ENCODE measurements at regions not wholly inside any gene's neighbourhood (a gene's known extent, or its start where the extent isn't known, plus 50 kb on each side); places are given as distances from the start of the nearest gene placed in this dataset.

GRCh38 chr4:18734405-18734804, 712.9 kb upstream of the LCORL start:
- no peaks in the 10 kb centered on the region for H3K9me3 ChIP-seq (replicated peaks in 1 of 2; ENCODE audit: control insufficient read depth in 1 of 2, insufficient read depth in 1 of 2, low read length in 2 of 2)
- H2AFZ ChIP-seq (ENCODE audit: insufficient read depth, low read depth, low read length, poor library complexity, severe bottlenecking): no peak overlapping the region
- no peaks in the 10 kb centered on the region for H3K4me1 ChIP-seq (ENCODE audit: control insufficient read depth in 1 of 2, insufficient read depth in 2 of 2, low read length in 2 of 2)
- Mint-ChIP-seq H3K27me3 (ENCODE audit: low read depth in 3 of 3) (no peaks in the 10 kb centered on the region), H3K36me3 (no peaks in the 10 kb centered on the region), H3K27ac (no peak overlapping the region), H3K4me3 (no peak overlapping the region), H3K9me3 (peaks cover 0 to 2% (median 0%) of the 10 kb centered on the region in 7 donors), H3K4me1 (no peaks in the 10 kb centered on the region)
- no peaks in the 10 kb centered on the region for H3K27me3 ChIP-seq (ENCODE audit: control insufficient read depth in 2 of 2, insufficient read depth in 2 of 2, low read length in 2 of 2)
- H3K27ac ChIP-seq (ENCODE audit: low read depth in 1 of 2, low read length in 2 of 2): no peak overlapping the region
- no peak for DNase-seq
- H3K9ac ChIP-seq (ENCODE audit: insufficient read depth, low read length, poor library complexity, severe bottlenecking): no peak overlapping the region
- no peaks in the 10 kb centered on the region for H3K36me3 ChIP-seq (replicated peaks in 1 of 2; ENCODE audit: control insufficient read depth in 1 of 2, insufficient read depth in 2 of 2, low read length in 2 of 2)
- intact Hi-C loops (cut with micrococcal nuclease): no loop called here
- H3K4me2 ChIP-seq (replicated peaks; ENCODE audit: extremely low read depth, low read length, poor library complexity, severe bottlenecking): no peak overlapping the region
- WGBS (ENCODE audit: insufficient coverage): 86% methylated on average over 2 of the region's 2 CpGs
- H3K4me3 ChIP-seq (replicated peaks in 1 of 3; ENCODE audit: low read depth in 2 of 3, low read length in 3 of 3): no peak overlapping the region
- no peaks in the 10 kb centered on the region for H4K20me1 ChIP-seq (ENCODE audit: insufficient read depth, low read length)
- H3K79me2 ChIP-seq (ENCODE audit: insufficient read depth, low read length): no peaks in the 10 kb centered on the region
- TF ChIP-seq, protein P1, sequence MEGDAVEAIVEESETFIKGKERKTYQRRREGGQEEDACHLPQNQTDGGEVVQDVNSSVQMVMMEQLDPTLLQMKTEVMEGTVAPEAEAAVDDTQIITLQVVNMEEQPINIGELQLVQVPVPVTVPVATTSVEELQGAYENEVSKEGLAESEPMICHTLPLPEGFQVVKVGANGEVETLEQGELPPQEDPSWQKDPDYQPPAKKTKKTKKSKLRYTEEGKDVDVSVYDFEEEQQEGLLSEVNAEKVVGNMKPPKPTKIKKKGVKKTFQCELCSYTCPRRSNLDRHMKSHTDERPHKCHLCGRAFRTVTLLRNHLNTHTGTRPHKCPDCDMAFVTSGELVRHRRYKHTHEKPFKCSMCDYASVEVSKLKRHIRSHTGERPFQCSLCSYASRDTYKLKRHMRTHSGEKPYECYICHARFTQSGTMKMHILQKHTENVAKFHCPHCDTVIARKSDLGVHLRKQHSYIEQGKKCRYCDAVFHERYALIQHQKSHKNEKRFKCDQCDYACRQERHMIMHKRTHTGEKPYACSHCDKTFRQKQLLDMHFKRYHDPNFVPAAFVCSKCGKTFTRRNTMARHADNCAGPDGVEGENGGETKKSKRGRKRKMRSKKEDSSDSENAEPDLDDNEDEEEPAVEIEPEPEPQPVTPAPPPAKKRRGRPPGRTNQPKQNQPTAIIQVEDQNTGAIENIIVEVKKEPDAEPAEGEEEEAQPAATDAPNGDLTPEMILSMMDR (IDR thresholded peaks at IDR 0.05): no peak

GRCh38 chr4:18733961-18734360, 712.4 kb upstream of the LCORL start:
- Histone ChIP-seq H3K9ac (ENCODE audit: insufficient read depth, low read length, poor library complexity, severe bottlenecking) (no peak overlapping the region), H3K4me1 (ENCODE audit: control insufficient read depth in 1 of 2, insufficient read depth in 2 of 2, low read length in 2 of 2) (no peaks in the 10 kb centered on the region), H4K20me1 (ENCODE audit: insufficient read depth, low read length) (no peaks in the 10 kb centered on the region), H3K4me3 (replicated peaks in 1 of 3; ENCODE audit: low read depth in 2 of 3, low read length in 3 of 3) (no peak overlapping the region), H3K27ac (ENCODE audit: low read depth in 1 of 2, low read length in 2 of 2) (no peak overlapping the region), H3K79me2 (ENCODE audit: insufficient read depth, low read length) (no peaks in the 10 kb centered on the region), H3K9me3 (replicated peaks in 1 of 2; ENCODE audit: control insufficient read depth in 1 of 2, insufficient read depth in 1 of 2, low read length in 2 of 2) (no peaks in the 10 kb centered on the region), H2AFZ (ENCODE audit: insufficient read depth, low read depth, low read length, poor library complexity, severe bottlenecking) (no peak overlapping the region), H3K36me3 (replicated peaks in 1 of 2; ENCODE audit: control insufficient read depth in 1 of 2, insufficient read depth in 2 of 2, low read length in 2 of 2) (no peaks in the 10 kb centered on the region), H3K4me2 (replicated peaks; ENCODE audit: extremely low read depth, low read length, poor library complexity, severe bottlenecking) (no peak overlapping the region), H3K27me3 (ENCODE audit: control insufficient read depth in 2 of 2, insufficient read depth in 2 of 2, low read length in 2 of 2) (no peaks in the 10 kb centered on the region)
- DNase-seq: no peak
- H3K27ac Mint-ChIP-seq: no peak overlapping the region
- no peaks in the 10 kb centered on the region for H3K4me1 Mint-ChIP-seq
- H3K36me3 Mint-ChIP-seq: no peaks in the 10 kb centered on the region
- H3K4me3 Mint-ChIP-seq: no peak overlapping the region
- TF ChIP-seq, protein P1 (IDR thresholded peaks at IDR 0.05): no peak
- peaks cover 0 to 2% (median 1%) of the 10 kb centered on the region in 7 donors for H3K9me3 Mint-ChIP-seq
- WGBS (ENCODE audit: insufficient coverage): 100% methylated on average over 1 of the region's 2 CpGs
- H3K27me3 Mint-ChIP-seq (ENCODE audit: low read depth in 3 of 3): no peaks in the 10 kb centered on the region
- intact Hi-C loops (cut with micrococcal nuclease): no loop called here
